Stomach (tissue), 4 donors: ENCODE measurements at regions not wholly inside any gene's neighbourhood (a gene's known extent, or its start where the extent isn't known, plus 50 kb on each side); places are given as distances from the start of the nearest gene placed in this dataset.

ENCODE experiments used
- CTCF ChIP-seq, 7 experiments: fragments of 450-650 bp in 4 of 7; fragments of 200-600 bp in 3 of 7; sonication (generic) in 3 of 7; IDR thresholded peaks; one replicate each; pipeline ENCODE4 v1.5.1; 2016 to 2019; ENCODE audit warnings: antibody characterized with exemption in 7 of 7, control low read depth in 2 of 7, mild to moderate bottlenecking in 1 of 7
- POLR2AphosphoS5 ChIP-seq, 3 donors: sonication (generic); formaldehyde crosslinking; IDR thresholded peaks; one replicate each; pipeline ENCODE4 v1.6.1; 2016; ENCODE audit warnings: antibody characterized with exemption in 3 of 3

DNA sequence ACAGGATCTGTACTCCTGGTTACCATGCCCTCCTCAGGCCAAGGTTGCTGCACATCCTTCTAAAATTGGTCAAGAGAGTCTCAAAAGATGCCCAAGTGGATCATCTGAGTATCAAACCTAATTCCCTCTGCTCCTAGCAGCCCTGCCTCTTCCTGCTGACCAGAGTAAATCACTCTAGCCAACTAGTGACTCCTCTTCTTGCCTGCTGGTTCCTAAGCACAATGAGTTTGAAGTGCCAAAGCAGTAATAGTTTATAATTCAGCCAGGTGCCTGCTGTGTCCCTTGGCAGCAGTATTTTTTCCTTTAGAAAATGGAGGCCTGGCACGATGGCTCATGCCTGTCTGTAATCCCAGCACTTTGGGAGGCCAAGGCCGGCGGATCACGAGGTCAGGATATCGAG is 137.9 kb upstream of the CAMK1G start:
- TF ChIP-seq CTCF (IDR thresholded peaks at IDR 0.05) (no peak), POLR2AphosphoS5 (IDR thresholded peaks at IDR 0.05) (no peak)
